ENCODE measurements at regions not wholly inside any gene's neighbourhood (a gene's known extent, or its start where the extent isn't known, plus 50 kb on each side); places are given as distances from the start of the nearest gene placed in this dataset.

DNA sequence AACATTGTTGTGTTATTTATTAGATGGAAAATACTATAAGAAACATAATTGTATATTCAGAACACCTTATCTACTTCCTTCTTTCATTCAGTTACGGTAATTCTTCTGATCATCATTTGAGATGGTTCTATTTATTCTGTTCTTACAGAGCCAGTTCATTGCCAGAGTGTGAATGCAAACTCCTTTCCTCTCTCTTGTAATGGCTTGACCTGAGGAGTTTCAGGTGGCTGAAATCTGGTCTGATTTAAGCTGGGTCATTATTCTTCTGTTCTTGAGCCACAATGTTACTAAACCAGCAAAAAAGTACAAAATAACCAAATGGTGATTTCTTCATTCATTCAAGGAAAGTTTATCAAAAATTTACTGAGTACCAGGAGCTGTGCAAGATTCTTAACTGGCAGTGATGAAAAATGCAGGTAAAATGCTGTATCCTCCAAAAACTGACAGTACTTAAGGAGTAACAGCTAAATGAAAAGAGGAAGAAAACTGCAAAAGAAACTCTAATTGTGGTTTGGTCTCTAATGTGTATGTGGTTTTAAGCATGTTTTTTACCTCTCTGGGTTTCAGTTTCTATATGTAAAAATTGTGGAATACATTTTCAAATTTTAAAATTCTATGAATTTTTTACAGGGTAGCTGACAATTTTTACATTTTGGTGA, 182.4 kb upstream of the UFM1 start:
- no peak for FAIRE-seq
- TF ChIP-seq POLR2AphosphoS5 (IDR thresholded peaks at IDR 0.05; ENCODE audit: low read depth, low read length) (no peak), POLR2A (IDR thresholded peaks at IDR 0.05; ENCODE audit: low read depth, low read length) (no peak), POU2F2 (IDR thresholded peaks at IDR 0.05; ENCODE audit: low read depth, low read length) (no peak), TAF1 (IDR thresholded peaks at IDR 0.05; ENCODE audit: low read depth, low read length) (no peak), PAX5 (IDR thresholded peaks at IDR 0.05; ENCODE audit: insufficient read depth, low read length, severe bottlenecking) (no peak), SPI1 (IDR thresholded peaks at IDR 0.05; ENCODE audit: low read depth, low read length) (no peak)
- no peak for DNase-seq (ENCODE audit: insufficient read length, low spot score)

DNA sequence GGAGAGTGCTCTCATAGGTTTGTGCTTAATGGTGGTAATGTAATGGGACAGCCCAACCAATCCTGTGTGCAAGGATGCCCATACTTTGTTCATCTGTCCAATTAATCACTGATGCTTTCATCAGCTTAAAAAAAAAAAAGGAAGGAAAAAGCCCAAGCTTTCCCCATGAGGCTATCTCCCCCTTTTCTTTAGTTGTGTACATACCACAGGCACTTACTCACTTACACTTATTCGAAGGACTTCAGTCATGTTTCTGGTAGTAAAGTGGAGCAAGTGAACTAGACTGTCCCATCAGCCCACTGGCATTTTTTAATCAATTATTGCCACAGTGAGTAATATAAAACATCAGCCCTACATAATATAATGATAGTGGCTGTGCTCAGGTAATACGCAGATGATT, 183.5 kb upstream of the UFM1 start:
- DNase-seq (ENCODE audit: insufficient read length, low spot score) (no peak), FAIRE-seq (no peak)
- no peak for TF ChIP-seq POU2F2 (IDR thresholded peaks at IDR 0.05; ENCODE audit: low read depth, low read length)
- no peak for TF ChIP-seq SPI1 (IDR thresholded peaks at IDR 0.05; ENCODE audit: low read depth, low read length)
- TF ChIP-seq PAX5 (IDR thresholded peaks at IDR 0.05; ENCODE audit: insufficient read depth, low read length, severe bottlenecking): no peak
- no peak for TF ChIP-seq POLR2AphosphoS5 (IDR thresholded peaks at IDR 0.05; ENCODE audit: low read depth, low read length)
- no peak for TF ChIP-seq POLR2A (IDR thresholded peaks at IDR 0.05; ENCODE audit: low read depth, low read length)
- no peak for TF ChIP-seq TAF1 (IDR thresholded peaks at IDR 0.05; ENCODE audit: low read depth, low read length)

DNA sequence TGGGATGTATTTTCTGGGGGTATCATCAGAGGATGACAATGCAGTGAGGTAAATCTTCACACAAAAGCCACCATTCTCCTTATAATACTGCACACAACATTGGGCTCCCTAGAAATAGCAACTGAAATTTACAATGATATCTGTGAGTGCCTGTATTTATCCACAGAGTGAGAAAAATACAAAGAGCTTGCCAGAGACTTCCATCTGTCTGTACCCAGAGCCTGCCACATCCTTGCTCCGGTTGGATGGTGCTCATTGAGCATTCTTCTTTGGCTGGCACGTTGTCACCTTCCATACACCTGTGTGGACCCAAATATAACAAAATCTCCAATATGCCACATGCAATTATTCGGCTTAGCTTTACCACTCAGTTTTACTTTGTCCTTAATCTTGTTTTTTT, 189.5 kb upstream of the UFM1 start:
- no peak for DNase-seq (ENCODE audit: insufficient read length, low spot score)
- no peak for FAIRE-seq
- TF ChIP-seq POLR2A (IDR thresholded peaks at IDR 0.05; ENCODE audit: low read depth, low read length): no peak
- TF ChIP-seq PAX5 (IDR thresholded peaks at IDR 0.05; ENCODE audit: insufficient read depth, low read length, severe bottlenecking): no peak
- TF ChIP-seq POLR2AphosphoS5 (IDR thresholded peaks at IDR 0.05; ENCODE audit: low read depth, low read length): no peak
- TF ChIP-seq POU2F2 (IDR thresholded peaks at IDR 0.05; ENCODE audit: low read depth, low read length): no peak
- TF ChIP-seq TAF1 (IDR thresholded peaks at IDR 0.05; ENCODE audit: low read depth, low read length): no peak
- no peak for TF ChIP-seq SPI1 (IDR thresholded peaks at IDR 0.05; ENCODE audit: low read depth, low read length)

DNA sequence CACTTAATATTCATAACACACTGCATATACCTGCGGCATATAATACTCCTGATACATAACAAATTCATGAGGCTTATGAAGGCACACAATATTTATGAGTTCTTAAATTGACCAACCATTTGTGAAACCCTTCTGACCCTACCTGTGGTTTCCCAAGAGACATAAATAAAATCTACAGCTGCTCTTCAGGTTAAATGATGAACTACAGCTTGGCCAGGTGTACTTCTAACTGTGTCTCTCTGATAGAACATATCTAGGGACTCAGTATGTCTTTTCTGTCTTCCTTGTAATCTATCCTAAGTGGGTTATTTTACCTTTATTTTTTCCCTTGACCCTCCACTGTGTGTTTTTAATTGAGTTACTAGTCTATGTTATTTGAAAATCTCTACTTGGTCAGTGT, 189.9 kb upstream of the UFM1 start:
- TF ChIP-seq POLR2AphosphoS5 (IDR thresholded peaks at IDR 0.05; ENCODE audit: low read depth, low read length): no peak
- TF ChIP-seq PAX5 (IDR thresholded peaks at IDR 0.05; ENCODE audit: insufficient read depth, low read length, severe bottlenecking): no peak
- TF ChIP-seq SPI1 (IDR thresholded peaks at IDR 0.05; ENCODE audit: low read depth, low read length): no peak
- no peak for TF ChIP-seq POLR2A (IDR thresholded peaks at IDR 0.05; ENCODE audit: low read depth, low read length)
- TF ChIP-seq TAF1 (IDR thresholded peaks at IDR 0.05; ENCODE audit: low read depth, low read length): no peak
- no peak for TF ChIP-seq POU2F2 (IDR thresholded peaks at IDR 0.05; ENCODE audit: low read depth, low read length)
- DNase-seq (ENCODE audit: insufficient read length, low spot score) (no peak), FAIRE-seq (no peak)

DNA sequence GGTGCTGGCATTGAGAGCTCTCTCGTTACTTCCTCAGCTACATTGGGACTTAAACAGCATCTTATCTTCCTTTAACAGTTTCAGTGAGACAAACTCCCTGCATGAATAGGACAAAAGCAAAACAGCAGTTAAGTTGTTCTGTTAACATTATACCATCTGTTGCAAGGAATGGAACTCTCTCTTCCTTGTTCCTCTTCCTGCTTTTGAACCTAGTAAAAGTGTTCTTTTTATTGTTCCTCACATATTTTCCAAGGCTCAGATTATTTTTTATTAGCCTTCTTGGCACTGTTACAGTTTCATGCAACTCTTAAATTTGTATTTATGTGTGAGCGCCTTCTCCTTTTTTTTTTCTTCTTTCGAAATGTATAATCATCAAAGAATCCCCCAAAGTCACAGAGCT, 202.6 kb upstream of the UFM1 start:
- FAIRE-seq (no peak), DNase-seq (ENCODE audit: insufficient read length, low spot score) (no peak)
- TF ChIP-seq PAX5 (IDR thresholded peaks at IDR 0.05; ENCODE audit: insufficient read depth, low read length, severe bottlenecking) (no peak), SPI1 (IDR thresholded peaks at IDR 0.05; ENCODE audit: low read depth, low read length) (no peak), POU2F2 (IDR thresholded peaks at IDR 0.05; ENCODE audit: low read depth, low read length) (no peak), TAF1 (IDR thresholded peaks at IDR 0.05; ENCODE audit: low read depth, low read length) (no peak), POLR2AphosphoS5 (IDR thresholded peaks at IDR 0.05; ENCODE audit: low read depth, low read length) (no peak), POLR2A (IDR thresholded peaks at IDR 0.05; ENCODE audit: low read depth, low read length) (no peak)

DNA sequence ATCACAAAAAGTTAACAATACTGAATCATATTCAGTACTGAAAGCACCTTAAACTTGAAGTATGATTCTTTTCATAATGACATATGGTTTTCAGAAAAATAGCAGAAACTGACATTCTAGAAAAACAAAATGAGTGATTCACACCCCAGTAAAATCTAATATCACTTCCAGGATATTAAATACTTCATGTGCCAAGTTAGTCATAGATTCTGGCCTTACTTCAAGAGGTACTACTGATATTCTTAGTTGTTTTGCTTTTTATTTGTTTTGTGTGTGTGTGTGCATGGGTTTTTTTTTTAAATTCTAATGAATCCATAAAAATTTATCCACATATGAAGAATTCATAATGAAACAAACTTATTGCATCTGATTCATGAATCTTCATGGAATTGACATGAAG, 207.9 kb upstream of the UFM1 start:
- no peak for DNase-seq (ENCODE audit: insufficient read length, low spot score)
- no peak for FAIRE-seq
- no peak for TF ChIP-seq SPI1 (IDR thresholded peaks at IDR 0.05; ENCODE audit: low read depth, low read length)
- no peak for TF ChIP-seq TAF1 (IDR thresholded peaks at IDR 0.05; ENCODE audit: low read depth, low read length)
- TF ChIP-seq PAX5 (IDR thresholded peaks at IDR 0.05; ENCODE audit: insufficient read depth, low read length, severe bottlenecking): no peak
- no peak for TF ChIP-seq POU2F2 (IDR thresholded peaks at IDR 0.05; ENCODE audit: low read depth, low read length)
- no peak for TF ChIP-seq POLR2AphosphoS5 (IDR thresholded peaks at IDR 0.05; ENCODE audit: low read depth, low read length)
- no peak for TF ChIP-seq POLR2A (IDR thresholded peaks at IDR 0.05; ENCODE audit: low read depth, low read length)

DNA sequence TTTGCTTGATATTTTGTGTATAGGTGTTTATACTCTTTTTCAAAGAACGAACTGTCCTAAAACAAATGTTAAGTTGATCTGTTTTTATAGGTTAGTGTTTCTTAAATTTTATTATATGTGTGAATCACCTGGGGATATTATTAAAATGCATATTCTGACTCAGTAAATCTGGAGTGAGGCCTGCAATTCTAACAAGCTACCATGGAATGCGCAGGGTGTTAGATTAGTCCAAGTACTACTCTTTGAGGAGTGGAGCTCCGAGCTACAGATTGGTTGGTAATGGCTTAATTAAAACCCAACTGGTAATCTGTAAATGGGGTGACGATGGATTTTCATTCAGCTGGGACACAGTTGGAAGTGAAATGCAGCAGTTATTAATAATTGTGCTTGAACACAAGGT, 214.1 kb upstream of the UFM1 start:
- DNase-seq (ENCODE audit: insufficient read length, low spot score) (no peak), FAIRE-seq (no peak)
- TF ChIP-seq TAF1 (IDR thresholded peaks at IDR 0.05; ENCODE audit: low read depth, low read length) (no peak), SPI1 (IDR thresholded peaks at IDR 0.05; ENCODE audit: low read depth, low read length) (no peak)

DNA sequence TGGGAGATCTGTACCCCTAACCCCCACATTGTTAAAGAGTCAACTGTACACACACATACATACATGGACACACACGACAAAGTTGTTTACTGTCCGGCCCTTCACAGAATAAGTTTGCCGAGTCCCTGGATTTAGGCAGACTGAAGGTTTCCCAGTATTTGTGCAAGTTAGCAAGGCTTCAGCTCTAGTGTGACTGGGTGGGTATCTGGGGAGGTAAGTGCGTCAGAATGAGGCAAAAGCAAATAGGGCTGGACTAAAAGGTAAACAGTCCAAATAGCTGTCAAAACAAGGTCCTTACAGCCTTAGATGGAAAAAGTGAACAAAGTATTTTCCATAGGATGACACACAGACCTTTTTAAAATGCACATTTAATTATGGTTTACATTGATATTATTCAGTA, 228.4 kb upstream of the UFM1 start:
- FAIRE-seq (no peak), DNase-seq (ENCODE audit: insufficient read length, low spot score) (no peak)
- TF ChIP-seq TAF1 (IDR thresholded peaks at IDR 0.05; ENCODE audit: low read depth, low read length) (no peak), POLR2A (IDR thresholded peaks at IDR 0.05; ENCODE audit: low read depth, low read length) (no peak), POLR2AphosphoS5 (IDR thresholded peaks at IDR 0.05; ENCODE audit: low read depth, low read length) (no peak), PAX5 (IDR thresholded peaks at IDR 0.05; ENCODE audit: insufficient read depth, low read length, severe bottlenecking) (no peak), POU2F2 (IDR thresholded peaks at IDR 0.05; ENCODE audit: low read depth, low read length) (no peak), SPI1 (IDR thresholded peaks at IDR 0.05; ENCODE audit: low read depth, low read length) (no peak)

DNA sequence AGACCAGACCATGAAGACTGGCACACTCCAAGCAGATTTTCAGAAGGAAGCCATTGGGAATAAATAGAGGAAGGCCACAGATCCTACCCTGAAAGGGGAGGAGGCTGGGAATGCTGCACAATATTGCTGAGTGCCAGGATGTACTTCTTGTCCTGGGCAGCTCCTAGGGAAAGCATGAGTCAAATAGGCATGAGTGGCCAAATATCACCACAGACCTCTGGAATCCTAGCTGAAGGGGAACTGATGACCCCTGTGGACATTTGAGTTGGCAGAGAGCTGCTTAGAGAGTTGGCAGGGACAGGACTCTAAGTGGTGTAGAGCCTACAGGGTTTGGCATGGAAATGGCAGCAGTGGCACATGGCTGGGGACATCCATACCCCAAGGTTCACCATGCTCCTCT, 234.3 kb upstream of the TRPC4 start:
- no peak for DNase-seq (ENCODE audit: insufficient read length, low spot score)
- no peak for FAIRE-seq
- TF ChIP-seq POLR2A (IDR thresholded peaks at IDR 0.05; ENCODE audit: low read depth, low read length) (no peak), SPI1 (IDR thresholded peaks at IDR 0.05; ENCODE audit: low read depth, low read length) (no peak), PAX5 (IDR thresholded peaks at IDR 0.05; ENCODE audit: insufficient read depth, low read length, severe bottlenecking) (no peak), POLR2AphosphoS5 (IDR thresholded peaks at IDR 0.05; ENCODE audit: low read depth, low read length) (no peak), POU2F2 (IDR thresholded peaks at IDR 0.05; ENCODE audit: low read depth, low read length) (no peak), TAF1 (IDR thresholded peaks at IDR 0.05; ENCODE audit: low read depth, low read length) (no peak)

DNA sequence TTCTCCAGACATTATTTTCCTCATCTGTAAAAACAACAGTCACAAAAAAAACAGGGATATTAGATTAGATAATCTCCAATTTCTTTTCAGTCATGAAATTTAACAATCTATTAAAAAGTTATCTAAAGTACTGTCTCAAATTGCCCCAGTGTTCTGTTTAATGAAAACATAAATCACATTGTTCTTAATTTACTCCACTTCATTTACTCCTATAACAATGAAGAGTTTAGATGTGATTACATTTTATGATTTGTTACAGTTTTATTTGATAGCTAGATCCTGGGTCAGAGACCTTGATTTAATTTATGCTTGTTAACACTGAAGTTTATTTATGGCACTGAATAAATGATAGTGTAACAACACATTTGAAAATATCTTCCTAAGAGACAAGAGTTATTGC, 230.2 kb upstream of the TRPC4 start:
- no peak for FAIRE-seq
- no peak for TF ChIP-seq PAX5 (IDR thresholded peaks at IDR 0.05; ENCODE audit: insufficient read depth, low read length, severe bottlenecking)
- TF ChIP-seq POLR2AphosphoS5 (IDR thresholded peaks at IDR 0.05; ENCODE audit: low read depth, low read length): no peak
- no peak for TF ChIP-seq SPI1 (IDR thresholded peaks at IDR 0.05; ENCODE audit: low read depth, low read length)
- TF ChIP-seq POLR2A (IDR thresholded peaks at IDR 0.05; ENCODE audit: low read depth, low read length): no peak
- no peak for TF ChIP-seq TAF1 (IDR thresholded peaks at IDR 0.05; ENCODE audit: low read depth, low read length)
- TF ChIP-seq POU2F2 (IDR thresholded peaks at IDR 0.05; ENCODE audit: low read depth, low read length): no peak
- DNase-seq (ENCODE audit: insufficient read length, low spot score): no peak
